Osteoblast (primary cell): ENCODE measurements at regions not wholly inside any gene's neighbourhood (a gene's known extent, or its start where the extent isn't known, plus 50 kb on each side); places are given as distances from the start of the nearest gene placed in this dataset.
A peak's percentile ranks its signal among the peaks of the same experiment; 100 is the strongest.

Experiments
- DNase-seq: peaks from one replicate; pipeline ENCODE4 v3.0.0; 2011; ENCODE audit warnings: low spot score, mixed read lengths; ENCODE audit not compliant: insufficient read length; ENCODE audit errors: missing footprints
- H2AFZ ChIP-seq: 2 replicates; pipeline ENCODE4 v1.6.0; 2011; ENCODE audit warnings: mild to moderate bottlenecking, low read length
- H3K27ac ChIP-seq: 2 replicates; pipeline ENCODE4 v1.5.1; 2011; ENCODE audit warnings: mild to moderate bottlenecking, low read depth, low read length, moderate library complexity
- H3K27me3 ChIP-seq: 2 replicates; pipeline ENCODE4 v1.6.0; 2012; ENCODE audit warnings: mild to moderate bottlenecking, control low read depth, inconsistent platforms, low read length, moderate library complexity; ENCODE audit not compliant: insufficient read depth
- H3K36me3 ChIP-seq: 2 replicates; pipeline ENCODE4 v1.5.1; 2011; ENCODE audit warnings: mild to moderate bottlenecking, low read length, control low read depth, moderate library complexity; ENCODE audit not compliant: insufficient read depth
- H3K4me1 ChIP-seq: 2 replicates; pipeline ENCODE4 v1.5.1; 2011; ENCODE audit warnings: mild to moderate bottlenecking, low read length, control low read depth, moderate library complexity; ENCODE audit not compliant: insufficient read depth
- H3K4me2 ChIP-seq: 2 replicates; pipeline ENCODE4 v1.6.0; 2011; ENCODE audit warnings: mild to moderate bottlenecking, low read length; ENCODE audit not compliant: insufficient read depth
- H3K4me3 ChIP-seq: fragments of 200-600 bp; sonication (generic); 3 replicates; pipeline ENCODE4 v1.5.1; 2012; ENCODE audit warnings: mild to moderate bottlenecking, low read length, inconsistent platforms; ENCODE audit not compliant: insufficient read depth
- H3K79me2 ChIP-seq: 2 replicates; pipeline ENCODE4 v1.6.0; 2012; ENCODE audit warnings: mild to moderate bottlenecking, low read length, control low read depth, inconsistent platforms; ENCODE audit not compliant: insufficient read depth
- H3K9me3 ChIP-seq: 2 replicates; pipeline ENCODE4 v1.5.1; 2011; ENCODE audit warnings: low read depth, low read length, control low read depth
- H4K20me1 ChIP-seq: 2 replicates; pipeline ENCODE4 v1.6.0; 2012; ENCODE audit warnings: mild to moderate bottlenecking, low read length, control low read depth; ENCODE audit not compliant: insufficient read depth
- CTCF ChIP-seq: IDR thresholded peaks from 2 replicates; pipeline ENCODE4 v1.5.1; 2011; ENCODE audit warnings: mild to moderate bottlenecking, low read depth, low read length, moderate library complexity; ENCODE audit errors: extremely low read depth

GRCh38 chr22:49150801-49151221, 676.9 kb downstream of the BRD1 start:
- H3K4me1 ChIP-seq: no peaks in the 10 kb centered on the region
- no peak overlapping the region for H3K4me2 ChIP-seq
- no peaks in the 10 kb centered on the region for H3K36me3 ChIP-seq
- H3K79me2 ChIP-seq: no peaks in the 10 kb centered on the region
- no peak for TF ChIP-seq CTCF
- no peak for DNase-seq
- no peak overlapping the region for H3K27ac ChIP-seq
- no peak overlapping the region for H2AFZ ChIP-seq
- H3K9me3 ChIP-seq: peaks cover 3% of the 10 kb centered on the region
- no peaks in the 10 kb centered on the region for H3K27me3 ChIP-seq
- no peaks in the 10 kb centered on the region for H4K20me1 ChIP-seq
- H3K4me3 ChIP-seq: no peak overlapping the region

- TF ChIP-seq CTCF: no peak
- Histone ChIP-seq H3K27ac (no peak overlapping the region), H3K9me3 (peaks cover 3% of the 10 kb centered on the region), H3K4me2 (no peak overlapping the region), H3K4me1 (no peaks in the 10 kb centered on the region), H3K36me3 (no peaks in the 10 kb centered on the region), H3K27me3 (no peaks in the 10 kb centered on the region), H2AFZ (no peak overlapping the region), H3K79me2 (no peaks in the 10 kb centered on the region), H3K4me3 (no peak overlapping the region), H4K20me1 (no peaks in the 10 kb centered on the region)
- peak; percentile 25 for DNase-seq
These were observed 677.7 kb downstream of the BRD1 start for GRCh38 chr22:49149721-49150608.

GRCh38 chr22:49148895-49149418, 678.7 kb downstream of the BRD1 start:
- no peaks in the 10 kb centered on the region for H4K20me1 ChIP-seq
- H2AFZ ChIP-seq: no peak overlapping the region
- H3K4me3 ChIP-seq: no peak overlapping the region
- no peaks in the 10 kb centered on the region for H3K79me2 ChIP-seq
- H3K27ac ChIP-seq: no peak overlapping the region
- peak; percentile 73 for DNase-seq
- no peaks in the 10 kb centered on the region for H3K27me3 ChIP-seq
- H3K4me1 ChIP-seq: no peaks in the 10 kb centered on the region
- H3K9me3 ChIP-seq: peaks cover 3% of the 10 kb centered on the region
- no peaks in the 10 kb centered on the region for H3K36me3 ChIP-seq
- H3K4me2 ChIP-seq: no peak overlapping the region
- no peak for TF ChIP-seq CTCF

GRCh38 chr22:49147617-49148175, 680.0 kb downstream of the BRD1 start:
- H3K4me3 ChIP-seq: no peak overlapping the region
- H3K4me1 ChIP-seq: no peaks in the 10 kb centered on the region
- no peaks in the 10 kb centered on the region for H3K36me3 ChIP-seq
- no peaks in the 10 kb centered on the region for H4K20me1 ChIP-seq
- no peak overlapping the region for H2AFZ ChIP-seq
- H3K27me3 ChIP-seq: no peaks in the 10 kb centered on the region
- no peaks in the 10 kb centered on the region for H3K79me2 ChIP-seq
- H3K4me2 ChIP-seq: no peak overlapping the region
- DNase-seq: no peak
- no peak overlapping the region for H3K27ac ChIP-seq
- peaks cover 3% of the 10 kb centered on the region for H3K9me3 ChIP-seq
- TF ChIP-seq CTCF: no peak
